Thoracic aorta (tissue), 2 donors: ENCODE measurements at regions not wholly inside any gene's neighbourhood (a gene's known extent, or its start where the extent isn't known, plus 50 kb on each side); places are given as distances from the start of the nearest gene placed in this dataset.

Source experiments
- ATAC-seq: fragments of 150-250 bp; one replicate; pipeline ENCODE4 v1.8.0; 2017; ENCODE audit warnings: low read depth; ENCODE audit not compliant: insufficient number of reproducible peaks, low FRiP score
- DNase-seq: peaks from one replicate; pipeline ENCODE4 v3.0.0-alpha.2; 2020; ENCODE audit warnings: low spot score
- H3K27ac ChIP-seq, 2 donors: fragments of 200-600 bp; sonication (generic); 1 replicate in 1 of 2; 2 replicates in 1 of 2; pipeline ENCODE4 v1.5.1; 2016; ENCODE audit warnings: mild to moderate bottlenecking in 2 of 2, moderate library complexity in 2 of 2
- H3K27me3 ChIP-seq: fragments of 200-600 bp; sonication (generic); replicated peaks from 2 replicates; pipeline ENCODE4 v1.6.0; 2016; ENCODE audit warnings: mild to moderate bottlenecking; ENCODE audit not compliant: insufficient read depth
- H3K36me3 ChIP-seq: fragments of 200-600 bp; sonication (generic); one replicate; pipeline ENCODE4 v1.5.1; 2016
- H3K4me1 ChIP-seq, 2 donors: fragments of 200-600 bp; sonication (generic); 1 replicate in 1 of 2; 2 replicates in 1 of 2; pipeline versions ENCODE4 v1.5.1 to v1.6.0; 2016; ENCODE audit warnings: low read depth in 2 of 2, mild to moderate bottlenecking in 1 of 2; ENCODE audit not compliant: control insufficient read depth in 1 of 2
- H3K4me3 ChIP-seq: fragments of 200-600 bp; sonication (generic); 2 replicates; pipeline ENCODE4 v1.5.1; 2016; ENCODE audit warnings: mild to moderate bottlenecking
- H3K9me3 ChIP-seq: fragments of 200-600 bp; sonication (generic); 2 replicates; pipeline ENCODE4 v1.5.1; 2016
- TF ChIP-seq, protein P1 (sequence below): fragments of 200-600 bp; sonication (generic); IDR thresholded peaks from one replicate; pipeline ENCODE4 v1.5.1; 2019; ENCODE audit warnings: antibody characterized with exemption

DNA sequence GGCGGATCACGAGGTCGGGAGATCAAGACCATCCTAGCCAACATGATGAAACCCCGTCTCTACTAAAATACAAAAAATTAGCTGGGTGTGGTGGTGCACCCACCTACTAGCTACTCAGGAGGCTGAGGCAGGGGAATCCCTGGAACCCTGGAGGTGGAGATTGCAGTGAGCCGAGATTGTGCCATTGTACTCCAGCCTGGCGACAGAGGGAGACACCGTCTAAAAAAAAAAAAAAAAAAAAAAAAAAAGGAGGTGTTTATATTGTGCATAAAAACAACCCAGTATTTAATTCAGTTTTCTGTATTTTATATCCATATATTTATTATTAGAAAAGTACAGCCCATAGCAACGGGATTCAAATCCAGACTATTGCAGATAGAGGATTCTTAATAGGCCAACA is 129.1 kb upstream of the SOX2 start:
- Histone ChIP-seq H3K27ac (no peak overlapping the region), H3K27me3 (no peaks in the 10 kb centered on the region), H3K36me3 (no peaks in the 10 kb centered on the region), H3K4me3 (no peak overlapping the region), H3K9me3 (no peaks in the 10 kb centered on the region), H3K4me1 (no peaks in the 10 kb centered on the region)
- DNase-seq (no peak), ATAC-seq (no peak)
- TF ChIP-seq, protein P1, sequence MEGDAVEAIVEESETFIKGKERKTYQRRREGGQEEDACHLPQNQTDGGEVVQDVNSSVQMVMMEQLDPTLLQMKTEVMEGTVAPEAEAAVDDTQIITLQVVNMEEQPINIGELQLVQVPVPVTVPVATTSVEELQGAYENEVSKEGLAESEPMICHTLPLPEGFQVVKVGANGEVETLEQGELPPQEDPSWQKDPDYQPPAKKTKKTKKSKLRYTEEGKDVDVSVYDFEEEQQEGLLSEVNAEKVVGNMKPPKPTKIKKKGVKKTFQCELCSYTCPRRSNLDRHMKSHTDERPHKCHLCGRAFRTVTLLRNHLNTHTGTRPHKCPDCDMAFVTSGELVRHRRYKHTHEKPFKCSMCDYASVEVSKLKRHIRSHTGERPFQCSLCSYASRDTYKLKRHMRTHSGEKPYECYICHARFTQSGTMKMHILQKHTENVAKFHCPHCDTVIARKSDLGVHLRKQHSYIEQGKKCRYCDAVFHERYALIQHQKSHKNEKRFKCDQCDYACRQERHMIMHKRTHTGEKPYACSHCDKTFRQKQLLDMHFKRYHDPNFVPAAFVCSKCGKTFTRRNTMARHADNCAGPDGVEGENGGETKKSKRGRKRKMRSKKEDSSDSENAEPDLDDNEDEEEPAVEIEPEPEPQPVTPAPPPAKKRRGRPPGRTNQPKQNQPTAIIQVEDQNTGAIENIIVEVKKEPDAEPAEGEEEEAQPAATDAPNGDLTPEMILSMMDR, result no peak

DNA sequence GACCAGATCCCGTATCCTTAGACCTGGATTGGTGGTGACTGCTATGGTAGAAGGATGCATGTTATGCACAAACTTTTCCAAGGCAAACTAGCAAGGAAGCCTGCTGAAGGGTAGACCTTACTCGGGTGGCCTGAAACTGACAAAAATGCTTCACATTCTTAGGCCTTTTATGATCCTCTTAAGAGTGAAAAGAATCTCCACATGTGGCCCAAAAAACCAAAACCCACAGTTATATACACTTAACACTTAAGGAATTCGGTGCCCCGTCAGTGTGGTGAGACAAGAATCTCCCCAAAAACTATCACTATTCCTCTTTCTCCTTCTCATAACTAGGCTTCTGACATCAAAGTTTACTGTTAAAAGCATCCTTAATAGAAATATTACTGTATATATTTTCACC is 130.1 kb upstream of the SOX2 start:
- no peaks in the 10 kb centered on the region for H3K27me3 ChIP-seq
- H3K27ac ChIP-seq, result no peak overlapping the region
- DNase-seq, result no peak
- no peak for ATAC-seq
- TF ChIP-seq, protein P1, result no peak
- H3K4me3 ChIP-seq, result no peak overlapping the region
- no peaks in the 10 kb centered on the region for H3K4me1 ChIP-seq
- no peaks in the 10 kb centered on the region for H3K36me3 ChIP-seq
- no peaks in the 10 kb centered on the region for H3K9me3 ChIP-seq

- Histone ChIP-seq H3K9me3 (no peaks in the 10 kb centered on the region), H3K4me1 (no peaks in the 10 kb centered on the region), H3K36me3 (no peaks in the 10 kb centered on the region), H3K27me3 (no peaks in the 10 kb centered on the region), H3K4me3 (no peak overlapping the region), H3K27ac (no peak overlapping the region)
- TF ChIP-seq, protein P1, result no peak
- no peak for ATAC-seq
- no peak for DNase-seq
Measured at GRCh38 chr3:181578743-181579142, 133.0 kb upstream of the SOX2 start.

DNA sequence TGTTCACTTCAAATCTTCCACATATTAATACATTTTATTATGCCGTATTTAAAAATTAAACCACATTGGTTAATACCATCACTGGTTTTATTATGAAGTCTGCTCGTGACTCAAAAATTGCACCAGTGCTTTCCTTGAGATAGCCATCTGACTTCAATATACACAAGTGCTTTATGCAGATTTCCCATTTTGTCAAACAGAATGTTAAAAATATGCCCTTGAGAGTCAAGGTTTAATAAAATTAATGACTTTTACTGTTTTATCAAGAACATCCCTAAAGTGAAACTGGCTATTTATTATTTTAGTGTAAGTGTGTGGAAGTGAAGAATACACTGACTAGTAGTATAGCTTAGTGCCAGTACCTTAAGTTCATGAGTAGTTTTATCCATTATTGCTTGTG is 139.3 kb upstream of the SOX2 start:
- H3K4me1 ChIP-seq, result no peaks in the 10 kb centered on the region
- no peaks in the 10 kb centered on the region for H3K27me3 ChIP-seq
- ATAC-seq (no peak), DNase-seq (no peak)
- H3K4me3 ChIP-seq, result no peak overlapping the region
- TF ChIP-seq, protein P1, result no peak
- H3K27ac ChIP-seq, result no peak overlapping the region
- H3K36me3 ChIP-seq, result no peaks in the 10 kb centered on the region
- no peaks in the 10 kb centered on the region for H3K9me3 ChIP-seq

DNA sequence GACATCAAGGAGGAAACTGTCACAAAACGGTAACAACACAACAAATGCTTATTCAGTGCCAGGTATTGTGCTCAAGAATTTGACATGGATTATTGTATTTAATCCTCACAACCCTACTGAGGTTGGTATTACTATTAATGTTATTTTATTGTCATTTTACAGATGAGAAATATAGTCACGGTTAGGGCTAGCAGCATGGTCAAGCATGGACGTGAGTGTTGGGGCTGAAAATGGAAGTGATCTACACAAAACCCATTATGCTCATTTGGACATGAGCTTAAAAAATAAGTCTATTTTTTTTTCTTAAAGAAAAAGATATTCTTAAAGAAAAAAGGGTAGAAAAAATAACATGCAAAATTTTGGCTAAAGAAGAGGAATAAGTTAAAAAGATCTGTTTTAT is 141.3 kb upstream of the SOX2 start:
- Histone ChIP-seq H3K36me3 (no peaks in the 10 kb centered on the region), H3K4me1 (no peaks in the 10 kb centered on the region), H3K9me3 (no peaks in the 10 kb centered on the region), H3K4me3 (no peak overlapping the region), H3K27ac (no peak overlapping the region), H3K27me3 (no peaks in the 10 kb centered on the region)
- TF ChIP-seq, protein P1, result no peak
- DNase-seq, result no peak
- ATAC-seq, result no peak
